ENCODE measurements at regions not wholly inside any gene's neighbourhood (a gene's known extent, or its start where the extent isn't known, plus 50 kb on each side); places are given as distances from the start of the nearest gene placed in this dataset.

- no peak for DNase-seq (ENCODE audit: low read depth, low spot score)
Observed at GRCh38 chr2:221836095-221836494, 264.0 kb upstream of the EPHA4 start.

GRCh38 chr2:221833966-221834365 lies 261.9 kb upstream of the EPHA4 start:
- DNase-seq (ENCODE audit: low read depth, low spot score), result peak; percentile 60

GRCh38 chr2:221831051-221831450 lies 258.9 kb upstream of the EPHA4 start:
- DNase-seq (ENCODE audit: low read depth, low spot score), result no peak

GRCh38 chr2:221822416-221822815 lies 250.3 kb upstream of the EPHA4 start:
- DNase-seq (ENCODE audit: low read depth, low spot score), result no peak

- DNase-seq (ENCODE audit: low read depth, low spot score), result no peak
Observed at GRCh38 chr2:221818616-221819320, 246.7 kb upstream of the EPHA4 start.

GRCh38 chr2:221817878-221818277 lies 245.8 kb upstream of the EPHA4 start:
- no peak for DNase-seq (ENCODE audit: low read depth, low spot score)

- no peak for DNase-seq (ENCODE audit: low read depth, low spot score)
Observed at GRCh38 chr2:221817052-221817451, 244.9 kb upstream of the EPHA4 start.

- DNase-seq (ENCODE audit: low read depth, low spot score), result no peak
Observed at GRCh38 chr2:221816566-221816965, 244.5 kb upstream of the EPHA4 start.

GRCh38 chr2:221810650-221811049 lies 238.5 kb upstream of the EPHA4 start:
- DNase-seq (ENCODE audit: low read depth, low spot score), result no peak

- peak; percentile 22 for DNase-seq (ENCODE audit: low read depth, low spot score)
Observed at GRCh38 chr2:221810245-221810644, 238.1 kb upstream of the EPHA4 start.

GRCh38 chr2:221808488-221808887 lies 236.4 kb upstream of the EPHA4 start:
- DNase-seq (ENCODE audit: low read depth, low spot score), result no peak

- no peak for DNase-seq (ENCODE audit: low read depth, low spot score)
Observed at GRCh38 chr2:221807706-221808105, 235.6 kb upstream of the EPHA4 start.

- no peak for DNase-seq (ENCODE audit: low read depth, low spot score)
Observed at GRCh38 chr2:221802089-221802488, 230.0 kb upstream of the EPHA4 start.

GRCh38 chr2:221792971-221793521 lies 220.9 kb upstream of the EPHA4 start:
- DNase-seq (ENCODE audit: low read depth, low spot score), result peak; percentile 80

- no peak for DNase-seq (ENCODE audit: low read depth, low spot score)
Observed at GRCh38 chr2:221791844-221792243, 219.7 kb upstream of the EPHA4 start.

- DNase-seq (ENCODE audit: low read depth, low spot score), result no peak
Observed at GRCh38 chr2:221787561-221787960, 215.5 kb upstream of the EPHA4 start.

GRCh38 chr2:221786297-221786926 lies 214.3 kb upstream of the EPHA4 start:
- no peak for DNase-seq (ENCODE audit: low read depth, low spot score)

- no peak for DNase-seq (ENCODE audit: low read depth, low spot score)
Observed at GRCh38 chr2:221780281-221780688, 208.2 kb upstream of the EPHA4 start.

GRCh38 chr2:221779614-221780067 lies 207.5 kb upstream of the EPHA4 start:
- no peak for DNase-seq (ENCODE audit: low read depth, low spot score)

- no peak for DNase-seq (ENCODE audit: low read depth, low spot score)
Observed at GRCh38 chr2:221778025-221778424, 205.9 kb upstream of the EPHA4 start.

- no peak for DNase-seq (ENCODE audit: low read depth, low spot score)
Observed at GRCh38 chr2:221777119-221777518, 205.0 kb upstream of the EPHA4 start.

GRCh38 chr2:221775096-221775495 lies 203.0 kb upstream of the EPHA4 start:
- no peak for DNase-seq (ENCODE audit: low read depth, low spot score)

- no peak for DNase-seq (ENCODE audit: low read depth, low spot score)
Observed at GRCh38 chr2:221774136-221774535, 202.0 kb upstream of the EPHA4 start.
